A549 (cell line): ENCODE measurements at regions not wholly inside any gene's neighbourhood (a gene's known extent, or its start where the extent isn't known, plus 50 kb on each side); places are given as distances from the start of the nearest gene placed in this dataset.

Experiments used
- ATAC-seq, 2 experiments: fragments of 200-7000 bp in 1 of 2; fragments of >200 bp in 1 of 2; cut with Nextera tagmentation in 1 of 2; cut with Tn5 transposase in 1 of 2; 3 replicates each; pipeline versions ENCODE4 v1.8.0 to v1.9.1; 2018 to 2020; ENCODE audit warnings: mild to moderate bottlenecking in 1 of 2, moderate library complexity in 1 of 2
- CTCF ChIA-PET: fragments of 300-600 bp; sonication (Branson Sonifier 250); formaldehyde crosslinking; extraction: SDS; loops from one replicate; lab custom pipeline; 2021; ENCODE audit warnings: antibody characterized with exemption, inconsistent platforms; lab: Yijun Ruan, JAX
- POLR2A ChIA-PET: fragments of 350-600 bp; formaldehyde crosslinking; extraction: SDS; loops from one replicate; lab custom pipeline; 2021; ENCODE audit warnings: antibody characterized with exemption, inconsistent platforms; lab: Yijun Ruan, JAX
- DNase-seq, 2 experiments: peaks; one replicate each; pipeline versions ENCODE4 v3.0.0 to v3.0.0-alpha.2; 2011 to 2016; ENCODE audit warnings: low read depth in 1 of 2, low spot score in 1 of 2
- FAIRE-seq: peaks from 2 replicates; lab custom pipeline; 2011; peaks lifted over from hg19 to GRCh38; lab: Jason Lieb, UNC
- H3K27ac ChIP-seq, 2 experiments: fragments of >200 bp; sonication (Bioruptor Twin); formaldehyde crosslinking; 3 replicates each; pipeline ENCODE4 v1.5.1; 2016 to 2017
- H3K4me1 ChIP-seq: fragments of >200 bp; sonication (Bioruptor Twin); formaldehyde crosslinking; 3 replicates; pipeline ENCODE4 v1.6.1; 2016
- H3K4me2 ChIP-seq: fragments of >200 bp; sonication (Bioruptor Twin); formaldehyde crosslinking; 3 replicates; pipeline ENCODE4 v1.6.1; 2016
- H3K4me3 ChIP-seq: fragments of >200 bp; sonication (Bioruptor Twin); formaldehyde crosslinking; 3 replicates; pipeline ENCODE4 v1.5.1; 2016
- H3K9me3 ChIP-seq: fragments of >200 bp; sonication (Bioruptor Twin); formaldehyde crosslinking; 3 replicates; pipeline ENCODE4 v1.6.1; 2016
- ATOH8 ChIP-seq: fragments of 250-450 bp; sonication (Bioruptor Pico); IDR thresholded peaks from 2 replicates; pipeline ENCODE4 v1.5.0; 2020; ENCODE audit warnings: low read depth, mild to moderate bottlenecking, moderate library complexity
- BHLHE40 ChIP-seq: IDR thresholded peaks from 2 replicates; pipeline ENCODE4 v1.6.1; 2012; ENCODE audit warnings: low read depth, low read length, inconsistent platforms
- CEBPB ChIP-seq, 2 experiments: fragments of >200 bp in 1 of 2; sonication (Bioruptor Twin) in 1 of 2; formaldehyde crosslinking in 1 of 2; IDR thresholded peaks; 2 replicates each; pipeline ENCODE4 v1.6.1; 2012 to 2016
- CHD2 ChIP-seq: fragments of 150-350 bp; IDR thresholded peaks from 2 replicates; pipeline ENCODE4 v1.6.1; 2014; ENCODE audit warnings: low read length; ENCODE audit not compliant: partially characterized antibody
- CHD4 ChIP-seq: fragments of 200-600 bp; sonication (generic); IDR thresholded peaks from 2 replicates; pipeline ENCODE4 v1.6.1; 2016; ENCODE audit warnings: antibody characterized with exemption, mild to moderate bottlenecking, borderline replicate concordance
- EHF ChIP-seq: fragments of 250-450 bp; sonication (Bioruptor Pico); IDR thresholded peaks from 2 replicates; pipeline ENCODE4 v1.5.0; 2020; ENCODE audit warnings: mild to moderate bottlenecking
- EHMT2 ChIP-seq: fragments of 200-600 bp; sonication (generic); IDR thresholded peaks from 2 replicates; pipeline ENCODE4 v1.6.1; 2016; ENCODE audit warnings: antibody characterized with exemption, low read depth, mild to moderate bottlenecking, moderate library complexity
- EP300 ChIP-seq, 2 experiments: fragments of >200 bp; sonication (Bioruptor Twin); formaldehyde crosslinking; IDR thresholded peaks; 2 replicates in 1 of 2; 3 replicates in 1 of 2; pipeline ENCODE4 v1.6.1; 2016 to 2017
- FOSL2 ChIP-seq, 2 experiments: fragments of 450-650 bp in 1 of 2; fragments of >200 bp in 1 of 2; sonication (Bioruptor Twin) in 1 of 2; formaldehyde crosslinking; IDR thresholded peaks; 2 replicates each; pipeline versions ENCODE4 v1.5.0 to v1.6.1; 2016 to 2020; ENCODE audit warnings: mild to moderate bottlenecking in 1 of 2, moderate library complexity in 1 of 2
- HDAC2 ChIP-seq: fragments of 200-600 bp; sonication (generic); IDR thresholded peaks from 2 replicates; pipeline ENCODE4 v1.6.1; 2016
- HMGXB4 ChIP-seq: fragments of 250-450 bp; sonication (Bioruptor Pico); IDR thresholded peaks from 2 replicates; pipeline ENCODE4 v1.5.0; 2021; ENCODE audit warnings: mild to moderate bottlenecking, moderate library complexity, borderline replicate concordance
- HOXB5 ChIP-seq: fragments of 250-450 bp; sonication (Bioruptor Pico); IDR thresholded peaks from 2 replicates; pipeline ENCODE4 v1.5.0; 2020; ENCODE audit warnings: mild to moderate bottlenecking, moderate library complexity
- JUN ChIP-seq, 2 experiments: fragments of >200 bp; sonication (Bioruptor Twin); formaldehyde crosslinking; IDR thresholded peaks; 2 replicates in 1 of 2; 3 replicates in 1 of 2; pipeline ENCODE4 v1.6.1; 2016 to 2017
- KDM1A ChIP-seq: fragments of 200-600 bp; sonication (generic); IDR thresholded peaks from 2 replicates; pipeline ENCODE4 v1.6.1; 2016; ENCODE audit warnings: low read depth, mild to moderate bottlenecking
- MAX ChIP-seq: IDR thresholded peaks from 2 replicates; pipeline ENCODE4 v1.6.1; 2012
- MAZ ChIP-seq: fragments of 150-350 bp; IDR thresholded peaks from 2 replicates; pipeline ENCODE4 v1.6.1; 2014; ENCODE audit warnings: antibody characterized with exemption, low read depth, low read length, borderline replicate concordance
- NFE2L2 ChIP-seq: fragments of 150-350 bp; conservative IDR thresholded peaks from 2 replicates; pipeline ENCODE4 v1.6.1; 2014; ENCODE audit warnings: low read length
- NPAS2 ChIP-seq: fragments of 250-450 bp; sonication (Bioruptor Pico); IDR thresholded peaks from 2 replicates; pipeline ENCODE4 v1.8.0; 2022; ENCODE audit warnings: mild to moderate bottlenecking, moderate library complexity, borderline replicate concordance
- NR3C1 ChIP-seq: fragments of >200 bp; sonication (Bioruptor Twin); formaldehyde crosslinking; IDR thresholded peaks from 3 replicates; pipeline ENCODE4 v1.6.1; 2017
- PHF8 ChIP-seq: fragments of 200-600 bp; sonication (generic); IDR thresholded peaks from 2 replicates; pipeline ENCODE4 v1.6.1; 2016; ENCODE audit warnings: low read depth, mild to moderate bottlenecking, antibody characterized with exemption, moderate library complexity, borderline replicate concordance
- POLR2AphosphoS2 ChIP-seq: conservative IDR thresholded peaks from 2 replicates; pipeline ENCODE4 v1.6.1; 2012; ENCODE audit warnings: low read length, improper control_type of control experiment, inconsistent platforms
- RCOR1 ChIP-seq: fragments of 150-350 bp; IDR thresholded peaks from 2 replicates; pipeline ENCODE4 v1.6.1; 2014; ENCODE audit warnings: antibody characterized with exemption, low read length, low read depth
- SREBF2 ChIP-seq: fragments of 450-650 bp; IDR thresholded peaks from 2 replicates; pipeline ENCODE4 v1.6.1; 2014; ENCODE audit warnings: mild to moderate bottlenecking, moderate library complexity
- TP53 ChIP-seq: fragments of 250-450 bp; sonication (Bioruptor Pico); IDR thresholded peaks from 2 replicates; pipeline ENCODE4 v1.5.0; 2021; ENCODE audit warnings: mild to moderate bottlenecking, moderate library complexity
- ZSCAN20 ChIP-seq: fragments of 250-450 bp; sonication (Bioruptor Pico); IDR thresholded peaks from 2 replicates; pipeline ENCODE4 v1.8.0; 2022; ENCODE audit warnings: mild to moderate bottlenecking, moderate library complexity
- WGBS: methylation state at CpG from one replicate; pipeline ENCODE4 v1.1.6; 2017; ENCODE audit errors: missing lambda C conversion rate; 5-methylcytosine and 5-hydroxymethylcytosine counted together
- TF ChIP-seq, protein P1 (sequence below): fragments of >200 bp; sonication (Bioruptor Twin); formaldehyde crosslinking; IDR thresholded peaks from 3 replicates; pipeline ENCODE4 v1.5.1; 2016
- TF ChIP-seq, protein P2 (sequence below): fragments of >200 bp; sonication (Bioruptor Twin); formaldehyde crosslinking; IDR thresholded peaks from 2 replicates; pipeline ENCODE4 v1.6.1; 2016

GRCh38 chr9:28267351-28267750, 694.1 kb upstream of the C9orf72 start:
- no peaks in the 10 kb centered on the region for H3K9me3 ChIP-seq
- H3K4me2 ChIP-seq = no peak overlapping the region
- TF ChIP-seq, protein P1, sequence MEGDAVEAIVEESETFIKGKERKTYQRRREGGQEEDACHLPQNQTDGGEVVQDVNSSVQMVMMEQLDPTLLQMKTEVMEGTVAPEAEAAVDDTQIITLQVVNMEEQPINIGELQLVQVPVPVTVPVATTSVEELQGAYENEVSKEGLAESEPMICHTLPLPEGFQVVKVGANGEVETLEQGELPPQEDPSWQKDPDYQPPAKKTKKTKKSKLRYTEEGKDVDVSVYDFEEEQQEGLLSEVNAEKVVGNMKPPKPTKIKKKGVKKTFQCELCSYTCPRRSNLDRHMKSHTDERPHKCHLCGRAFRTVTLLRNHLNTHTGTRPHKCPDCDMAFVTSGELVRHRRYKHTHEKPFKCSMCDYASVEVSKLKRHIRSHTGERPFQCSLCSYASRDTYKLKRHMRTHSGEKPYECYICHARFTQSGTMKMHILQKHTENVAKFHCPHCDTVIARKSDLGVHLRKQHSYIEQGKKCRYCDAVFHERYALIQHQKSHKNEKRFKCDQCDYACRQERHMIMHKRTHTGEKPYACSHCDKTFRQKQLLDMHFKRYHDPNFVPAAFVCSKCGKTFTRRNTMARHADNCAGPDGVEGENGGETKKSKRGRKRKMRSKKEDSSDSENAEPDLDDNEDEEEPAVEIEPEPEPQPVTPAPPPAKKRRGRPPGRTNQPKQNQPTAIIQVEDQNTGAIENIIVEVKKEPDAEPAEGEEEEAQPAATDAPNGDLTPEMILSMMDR = no peak
- TF ChIP-seq CHD2 (no peak), RCOR1 (no peak), ZSCAN20 (CRISPR knock-in tag) (no peak), POLR2AphosphoS2 (no peak), TP53 (no peak), SREBF2 (no peak), EHF (CRISPR knock-in tag) (no peak), NR3C1 (no peak), MAX (no peak), ATOH8 (no peak), KDM1A (no peak), HOXB5 (CRISPR knock-in tag) (no peak), NFE2L2 (no peak), CEBPB (IDR thresholded peaks at IDR 0.05) (no peak)
- TF ChIP-seq, all 56 proteins: peak for 0
- ChIA-PET CTCF (no interaction called here), POLR2A (no interaction called here)
- 27% methylated on average over 6 of the region's 6 CpGs for WGBS
- H3K4me3 ChIP-seq = no peak overlapping the region
- no peaks in the 10 kb centered on the region for H3K4me1 ChIP-seq
- no peak overlapping the region for H3K27ac ChIP-seq
- DNase-seq = no peak
- no peak for ATAC-seq
- no peak for FAIRE-seq

GRCh38 chr9:28270156-28270555, 696.9 kb upstream of the C9orf72 start:
- no peak for ATAC-seq
- Histone ChIP-seq H3K27ac (no peak overlapping the region), H3K4me3 (no peak overlapping the region), H3K4me1 (no peaks in the 10 kb centered on the region), H3K9me3 (no peaks in the 10 kb centered on the region), H3K4me2 (no peak overlapping the region)
- ChIA-PET CTCF (interaction anchor here (0.6 kb wide), 1 partner anchor 1440 kb away, joined by 3 read pairs; no protein-coding TSS in a partner anchor), POLR2A (no interaction called here)
- no peak for DNase-seq
- 44% methylated on average over 4 of the region's 4 CpGs for WGBS
- TF ChIP-seq EP300 (IDR thresholded peaks at IDR 0.05) (no peak), BHLHE40 (no peak), CHD4 (no peak), HDAC2 (no peak), MAZ (no peak), NPAS2 (no peak), SREBF2 (no peak), FOSL2 (IDR thresholded peaks at IDR 0.05) (no peak), FOSL2 (CRISPR knock-in tag; IDR thresholded peaks at IDR 0.05) (no peak), JUN (IDR thresholded peaks at IDR 0.05) (no peak), NFE2L2 (no peak), EHMT2 (no peak), PHF8 (no peak), HMGXB4 (CRISPR knock-in tag) (no peak), TP53 (no peak)
- TF ChIP-seq, protein P2, sequence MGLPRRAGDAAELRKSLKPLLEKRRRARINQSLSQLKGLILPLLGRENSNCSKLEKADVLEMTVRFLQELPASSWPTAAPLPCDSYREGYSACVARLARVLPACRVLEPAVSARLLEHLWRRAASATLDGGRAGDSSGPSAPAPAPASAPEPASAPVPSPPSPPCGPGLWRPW = no peak
- no peak for FAIRE-seq
